ENCODE measurements at regions not wholly inside any gene's neighbourhood (a gene's known extent, or its start where the extent isn't known, plus 50 kb on each side); places are given as distances from the start of the nearest gene placed in this dataset.

DNA sequence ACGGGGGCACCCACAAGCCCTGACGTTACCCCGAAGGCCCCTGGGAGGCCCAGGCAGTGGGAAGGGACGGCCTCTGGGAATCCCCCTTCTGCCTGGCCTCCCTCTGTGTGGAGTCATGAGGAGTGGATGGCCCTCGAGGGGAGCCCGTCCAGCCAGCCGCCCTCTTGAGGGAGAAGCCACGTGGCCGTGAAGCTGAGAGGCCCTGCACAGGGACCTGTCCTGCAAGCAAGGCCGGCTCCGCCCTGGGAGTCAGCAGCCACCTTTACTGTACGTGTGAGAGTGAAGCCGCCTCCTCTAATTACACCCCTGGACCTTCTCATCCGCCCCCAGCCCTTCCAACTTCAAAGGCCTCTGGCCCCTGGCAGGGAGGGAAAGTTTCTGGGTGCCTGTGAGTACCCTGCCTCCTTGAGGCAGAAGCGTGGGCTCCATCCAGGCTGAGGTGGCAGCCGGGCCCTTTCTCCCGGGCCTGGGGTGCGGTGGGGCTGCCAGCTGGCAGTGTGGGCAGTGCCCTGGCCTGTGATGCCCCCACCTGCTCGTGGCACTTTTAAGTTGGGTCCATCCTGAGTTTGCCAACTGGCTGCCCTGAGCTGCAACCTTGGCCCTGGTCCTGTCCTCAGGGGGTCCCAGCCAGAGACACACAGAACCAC is 55.9 kb upstream of the EGFL7 start:
- POLR2A ChIA-PET = interaction anchor here (1.1 kb wide), 1 partner anchor 28 kb away, joined by 3 read pairs; no protein-coding TSS in a partner anchor
- BruUV-seq (replicated peaks) = no TSS peak
- no peaks in the 10 kb centered on the region for H3K79me2 ChIP-seq (ENCODE audit: control insufficient read depth, insufficient read depth, low read length)
- intact Hi-C loops (cut with micrococcal nuclease; ENCODE audit: unreplicated experiment) (no loop called here), in situ Hi-C loops (cut with MboI) (no loop called here)
- H2AFZ ChIP-seq (ENCODE audit: control insufficient read depth, low read depth, low read length) = no peak overlapping the region
- DNase-seq (ENCODE audit: low read depth, low spot score) = no peak
- H3K27ac ChIP-seq (ENCODE audit: control insufficient read depth, insufficient read depth) = no peak overlapping the region
- H3K4me2 ChIP-seq (ENCODE audit: control insufficient read depth, insufficient read depth) = no peak overlapping the region
- ATAC-seq = no peak
- no peak overlapping the region for H3K4me3 ChIP-seq
- H3K9me3 ChIP-seq (replicated peaks; ENCODE audit: control insufficient read depth, insufficient read depth, low read length) = no peaks in the 10 kb centered on the region
- CTCF ChIA-PET = interaction anchor here (0.8 kb wide), 1 partner anchor 67 kb away, joined by 3 read pairs; no protein-coding TSS in a partner anchor
- no peaks in the 10 kb centered on the region for H3K36me3 ChIP-seq (ENCODE audit: control insufficient read depth in 2 of 2, insufficient read depth in 2 of 2, low read length in 1 of 2)
- FAIRE-seq = no peak
- H3K9ac ChIP-seq (ENCODE audit: control insufficient read depth, insufficient read depth, low read length) = no peak overlapping the region
- peaks cover 0 to 2% of the 10 kb centered on the region in 2 experiments; a peak in 2 of 4 replicates for H3K27me3 ChIP-seq (replicated peaks in 1 of 2; ENCODE audit: control insufficient read depth in 2 of 2, insufficient read depth in 2 of 2, low read length in 1 of 2)
- 29% methylated on average over 19 of the region's 19 CpGs for WGBS (ENCODE audit: insufficient coverage, insufficient replicate concordance, low lambda C conversion rate, missing lambda C conversion rate)
- no peak for TF ChIP-seq USF2 (IDR thresholded peaks at IDR 0.05; ENCODE audit: borderline replicate concordance, low read depth, low read length)
- TF ChIP-seq, protein P1, sequence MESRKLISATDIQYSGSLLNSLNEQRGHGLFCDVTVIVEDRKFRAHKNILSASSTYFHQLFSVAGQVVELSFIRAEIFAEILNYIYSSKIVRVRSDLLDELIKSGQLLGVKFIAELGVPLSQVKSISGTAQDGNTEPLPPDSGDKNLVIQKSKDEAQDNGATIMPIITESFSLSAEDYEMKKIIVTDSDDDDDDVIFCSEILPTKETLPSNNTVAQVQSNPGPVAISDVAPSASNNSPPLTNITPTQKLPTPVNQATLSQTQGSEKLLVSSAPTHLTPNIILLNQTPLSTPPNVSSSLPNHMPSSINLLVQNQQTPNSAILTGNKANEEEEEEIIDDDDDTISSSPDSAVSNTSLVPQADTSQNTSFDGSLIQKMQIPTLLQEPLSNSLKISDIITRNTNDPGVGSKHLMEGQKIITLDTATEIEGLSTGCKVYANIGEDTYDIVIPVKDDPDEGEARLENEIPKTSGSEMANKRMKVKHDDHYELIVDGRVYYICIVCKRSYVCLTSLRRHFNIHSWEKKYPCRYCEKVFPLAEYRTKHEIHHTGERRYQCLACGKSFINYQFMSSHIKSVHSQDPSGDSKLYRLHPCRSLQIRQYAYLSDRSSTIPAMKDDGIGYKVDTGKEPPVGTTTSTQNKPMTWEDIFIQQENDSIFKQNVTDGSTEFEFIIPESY (IDR thresholded peaks at IDR 0.05) = no peak
- no peak for TF ChIP-seq PML (IDR thresholded peaks at IDR 0.05; ENCODE audit: low read length)
- no peak for TF ChIP-seq TARDBP (IDR thresholded peaks at IDR 0.05; ENCODE audit: borderline replicate concordance)
- TF ChIP-seq BRCA1 (IDR thresholded peaks at IDR 0.05; ENCODE audit: low read depth, low read length) = no peak
- no peak for TF ChIP-seq EZH2 (IDR thresholded peaks at IDR 0.05; ENCODE audit: borderline replicate concordance, control insufficient read depth, low read depth, low read length)
- TF ChIP-seq SREBF2 (IDR thresholded peaks at IDR 0.05; ENCODE audit: low read length) = no peak
- no peak for TF ChIP-seq SMARCA5 (IDR thresholded peaks at IDR 0.05)
- no peak for TF ChIP-seq SIN3A (IDR thresholded peaks at IDR 0.05; ENCODE audit: low read depth, low read length)
- RAD21 ChIA-PET (ENCODE audit: unreplicated experiment) = interaction anchor here (1.0 to 1.1 kb wide), 2 partner anchors 68 to 73 kb away, joined by 3 read pairs; no protein-coding TSS in a partner anchor
- H3K4me1 ChIP-seq (ENCODE audit: control insufficient read depth, insufficient read depth, low read length) = no peaks in the 10 kb centered on the region
- SMC1A ChIA-PET (ENCODE audit: uncharacterized antibody, unreplicated experiment) = interaction anchor here (0.9 to 1.0 kb wide), 3 partner anchors 18 to 55 kb away, joined by 3 read pairs; no protein-coding TSS in a partner anchor
- H4K20me1 ChIP-seq (ENCODE audit: control insufficient read depth, insufficient read depth) = no peaks in the 10 kb centered on the region
